IPS DF 6.9 (cell line): ENCODE measurements at regions not wholly inside any gene's neighbourhood (a gene's known extent, or its start where the extent isn't known, plus 50 kb on each side); places are given as distances from the start of the nearest gene placed in this dataset.
"Not testable (repeated sequence)": the region's sequence is repeated elsewhere in the genome, so short reads cannot be mapped to it uniquely, and the experiment has no call there.

ENCODE experiments used
- DNase-seq: peaks from one replicate; pipeline ENCODE4 v3.0.0-alpha.2; 2013; ENCODE audit warnings: low read depth, low spot score
- H3K27ac ChIP-seq: one replicate; pipeline ENCODE4 v1.5.1; 2013; ENCODE audit warnings: low read length, control low read depth
- H3K27me3 ChIP-seq: 2 replicates; pipeline ENCODE4 v1.6.1; 2013; ENCODE audit warnings: mild to moderate bottlenecking, low read length; ENCODE audit not compliant: control insufficient read depth, insufficient read depth
- H3K36me3 ChIP-seq: 2 replicates; pipeline ENCODE4 v1.6.1; 2013; ENCODE audit warnings: low read length; ENCODE audit not compliant: control insufficient read depth, insufficient read depth
- H3K4me1 ChIP-seq: 2 replicates; pipeline ENCODE4 v1.6.1; 2013; ENCODE audit warnings: low read length; ENCODE audit not compliant: control insufficient read depth, insufficient read depth
- H3K4me3 ChIP-seq: 2 replicates; pipeline ENCODE4 v1.5.1; 2013; ENCODE audit warnings: mild to moderate bottlenecking, low read length
- H3K9me3 ChIP-seq: 2 replicates; pipeline ENCODE4 v1.6.1; 2013; ENCODE audit warnings: low read length, inconsistent platforms; ENCODE audit not compliant: control insufficient read depth, insufficient read depth
- WGBS: extraction: QIAGEN DNeasy Blood & Tissue Kit; methylation state at CpG from one replicate; pipeline ENCODE4 v1.1.7; 2013; ENCODE audit warnings: mixed read lengths, missing lambda C conversion rate; ENCODE audit not compliant: insufficient read length, insufficient coverage; 5-methylcytosine and 5-hydroxymethylcytosine counted together

GRCh38 chr13:60805640-60806039, 408.6 kb downstream of the TDRD3 start:
- not testable (repeated sequence) for H3K4me3 ChIP-seq, H3K27ac ChIP-seq, H3K9me3 ChIP-seq, H3K4me1 ChIP-seq, H3K36me3 ChIP-seq, H3K27me3 ChIP-seq, DNase-seq
- no CpG with 5 or more reads among the region's 13 CpGs for WGBS

- Histone ChIP-seq H3K4me1 (no peaks in the 10 kb centered on the region), H3K27ac (no peak overlapping the region), H3K36me3 (no peaks in the 10 kb centered on the region), H3K9me3 (no peaks in the 10 kb centered on the region), H3K4me3 (no peak overlapping the region), H3K27me3 (no peaks in the 10 kb centered on the region)
- WGBS, result no CpG with 5 or more reads among the region's 4 CpGs
- no peak for DNase-seq
Observed at GRCh38 chr13:60798503-60798902, 401.5 kb downstream of the TDRD3 start.

- H3K36me3 ChIP-seq, result no peaks in the 10 kb centered on the region
- H3K9me3 ChIP-seq, result no peaks in the 10 kb centered on the region
- WGBS, result no CpG with 5 or more reads among the region's 2 CpGs
- H3K27ac ChIP-seq, result no peak overlapping the region
- no peak overlapping the region for H3K4me3 ChIP-seq
- H3K27me3 ChIP-seq, result no peaks in the 10 kb centered on the region
- no peak for DNase-seq
- H3K4me1 ChIP-seq, result no peaks in the 10 kb centered on the region
Observed at GRCh38 chr13:60797112-60797511, 400.1 kb downstream of the TDRD3 start.

- no CpG with 5 or more reads among the region's 4 CpGs for WGBS
- no peak for DNase-seq
- H3K36me3 ChIP-seq, result no peaks in the 10 kb centered on the region
- no peaks in the 10 kb centered on the region for H3K4me1 ChIP-seq
- no peaks in the 10 kb centered on the region for H3K9me3 ChIP-seq
- H3K27ac ChIP-seq, result no peak overlapping the region
- no peak overlapping the region for H3K4me3 ChIP-seq
- no peaks in the 10 kb centered on the region for H3K27me3 ChIP-seq
Observed at GRCh38 chr13:60794751-60795150, 397.7 kb downstream of the TDRD3 start.

GRCh38 chr13:60790620-60791019, 393.6 kb downstream of the TDRD3 start:
- no peak overlapping the region for H3K4me3 ChIP-seq
- WGBS, result no CpG with 5 or more reads among the region's 5 CpGs
- no peak for DNase-seq
- no peaks in the 10 kb centered on the region for H3K27me3 ChIP-seq
- H3K36me3 ChIP-seq, result no peaks in the 10 kb centered on the region
- H3K4me1 ChIP-seq, result no peaks in the 10 kb centered on the region
- no peak overlapping the region for H3K27ac ChIP-seq
- no peaks in the 10 kb centered on the region for H3K9me3 ChIP-seq

GRCh38 chr13:60788156-60788829, 391.3 kb downstream of the TDRD3 start:
- H3K4me3 ChIP-seq, result no peak overlapping the region
- no peak for DNase-seq
- no peak overlapping the region for H3K27ac ChIP-seq
- no peaks in the 10 kb centered on the region for H3K9me3 ChIP-seq
- no peaks in the 10 kb centered on the region for H3K36me3 ChIP-seq
- H3K27me3 ChIP-seq, result no peaks in the 10 kb centered on the region
- no peaks in the 10 kb centered on the region for H3K4me1 ChIP-seq
- no CpG with 5 or more reads among the region's 3 CpGs for WGBS

- Histone ChIP-seq H3K4me1 (no peaks in the 10 kb centered on the region), H3K36me3 (no peaks in the 10 kb centered on the region), H3K9me3 (no peaks in the 10 kb centered on the region), H3K27me3 (no peaks in the 10 kb centered on the region), H3K27ac (no peak overlapping the region), H3K4me3 (no peak overlapping the region)
- no peak for DNase-seq
Observed at GRCh38 chr13:60787083-60787482, 390.1 kb downstream of the TDRD3 start.

- Histone ChIP-seq H3K4me1 (no peaks in the 10 kb centered on the region), H3K27me3 (no peaks in the 10 kb centered on the region), H3K27ac (no peak overlapping the region), H3K4me3 (no peak overlapping the region), H3K36me3 (no peaks in the 10 kb centered on the region), H3K9me3 (no peaks in the 10 kb centered on the region)
- no peak for DNase-seq
Observed at GRCh38 chr13:60772726-60773125, 375.7 kb downstream of the TDRD3 start.

- Histone ChIP-seq H3K4me1 (no peaks in the 10 kb centered on the region), H3K27ac (no peak overlapping the region), H3K36me3 (no peaks in the 10 kb centered on the region), H3K4me3 (no peak overlapping the region), H3K27me3 (no peaks in the 10 kb centered on the region; the same call in 1 of the 2 replicates), H3K9me3 (no peaks in the 10 kb centered on the region)
- no CpG with 5 or more reads among the region's 5 CpGs for WGBS
- no peak for DNase-seq
Observed at GRCh38 chr13:60765700-60766411, 368.8 kb downstream of the TDRD3 start.

- no CpG with 5 or more reads among the region's 9 CpGs for WGBS
- H3K27ac ChIP-seq, result no peak overlapping the region
- no peak for DNase-seq
Observed at GRCh38 chr13:60759499-60759898, 362.5 kb downstream of the TDRD3 start.

GRCh38 chr13:60758637-60759036, 361.6 kb downstream of the TDRD3 start:
- Histone ChIP-seq H3K27me3 (no peaks in the 10 kb centered on the region), H3K36me3 (no peaks in the 10 kb centered on the region), H3K27ac (no peak overlapping the region), H3K4me1 (peaks cover 2% of the 10 kb centered on the region; the same call in 1 of the 2 replicates), H3K9me3 (no peaks in the 10 kb centered on the region), H3K4me3 (no peak overlapping the region)
- no peak for DNase-seq
- WGBS, result no CpG with 5 or more reads among the region's 1 CpG

More at GRCh38 chr13:60759499-60759898, 362.5 kb downstream of the TDRD3 start:
- Histone ChIP-seq H3K4me3 (no peak overlapping the region), H3K9me3 (no peaks in the 10 kb centered on the region), H3K27me3 (no peaks in the 10 kb centered on the region), H3K4me1 (peaks cover 2% of the 10 kb centered on the region; the same call in 1 of the 2 replicates), H3K36me3 (no peaks in the 10 kb centered on the region)
